ENCODE measurements at regions not wholly inside any gene's neighbourhood (a gene's known extent, or its start where the extent isn't known, plus 50 kb on each side); places are given as distances from the start of the nearest gene placed in this dataset.
A peak's percentile ranks its signal among the peaks of the same experiment; 100 is the strongest.

DNA sequence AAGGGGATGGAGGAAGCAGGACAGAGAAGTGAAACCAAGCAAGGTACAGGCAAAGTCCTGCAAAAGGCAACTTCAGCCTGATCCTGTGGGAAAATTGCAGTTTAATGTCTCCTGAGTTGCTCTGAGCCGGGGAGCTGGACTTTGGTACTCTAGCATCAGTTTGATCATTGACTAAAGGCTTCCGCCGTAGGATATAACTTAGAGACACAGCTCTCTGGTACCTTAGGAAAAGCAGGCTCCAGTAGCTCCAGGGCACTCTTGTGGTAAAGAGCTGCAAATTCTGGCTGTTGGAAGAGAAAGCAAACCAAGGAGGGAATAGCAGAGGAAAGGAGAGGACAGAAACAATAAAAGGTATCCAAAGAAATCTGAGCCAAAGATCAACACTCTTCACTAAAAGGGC, 521.1 kb downstream of the PLOD2 start:
- no peaks in the 10 kb centered on the region for H3K9me3 ChIP-seq
- WGBS, 2 donors: 91 to 96% methylated on average over 3 of the region's 3 CpGs
- no peaks in the 10 kb centered on the region for H3K36me3 ChIP-seq (ENCODE audit: low read depth, missing control alignments)
- DNase-seq: no peak
- intact Hi-C loops (cut with DNase I; ENCODE audit: low total_unique reads): no loop called here
- H3K27me3 ChIP-seq: no peaks in the 10 kb centered on the region
- H3K4me1 ChIP-seq: no peaks in the 10 kb centered on the region
- no peak overlapping the region for H3K4me3 ChIP-seq
- TF ChIP-seq, protein P1, sequence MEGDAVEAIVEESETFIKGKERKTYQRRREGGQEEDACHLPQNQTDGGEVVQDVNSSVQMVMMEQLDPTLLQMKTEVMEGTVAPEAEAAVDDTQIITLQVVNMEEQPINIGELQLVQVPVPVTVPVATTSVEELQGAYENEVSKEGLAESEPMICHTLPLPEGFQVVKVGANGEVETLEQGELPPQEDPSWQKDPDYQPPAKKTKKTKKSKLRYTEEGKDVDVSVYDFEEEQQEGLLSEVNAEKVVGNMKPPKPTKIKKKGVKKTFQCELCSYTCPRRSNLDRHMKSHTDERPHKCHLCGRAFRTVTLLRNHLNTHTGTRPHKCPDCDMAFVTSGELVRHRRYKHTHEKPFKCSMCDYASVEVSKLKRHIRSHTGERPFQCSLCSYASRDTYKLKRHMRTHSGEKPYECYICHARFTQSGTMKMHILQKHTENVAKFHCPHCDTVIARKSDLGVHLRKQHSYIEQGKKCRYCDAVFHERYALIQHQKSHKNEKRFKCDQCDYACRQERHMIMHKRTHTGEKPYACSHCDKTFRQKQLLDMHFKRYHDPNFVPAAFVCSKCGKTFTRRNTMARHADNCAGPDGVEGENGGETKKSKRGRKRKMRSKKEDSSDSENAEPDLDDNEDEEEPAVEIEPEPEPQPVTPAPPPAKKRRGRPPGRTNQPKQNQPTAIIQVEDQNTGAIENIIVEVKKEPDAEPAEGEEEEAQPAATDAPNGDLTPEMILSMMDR (IDR thresholded peaks at IDR 0.05): no peak
- no peak for TF ChIP-seq POLR2A (IDR thresholded peaks at IDR 0.05)
- H3K27ac ChIP-seq: no peak overlapping the region

DNA sequence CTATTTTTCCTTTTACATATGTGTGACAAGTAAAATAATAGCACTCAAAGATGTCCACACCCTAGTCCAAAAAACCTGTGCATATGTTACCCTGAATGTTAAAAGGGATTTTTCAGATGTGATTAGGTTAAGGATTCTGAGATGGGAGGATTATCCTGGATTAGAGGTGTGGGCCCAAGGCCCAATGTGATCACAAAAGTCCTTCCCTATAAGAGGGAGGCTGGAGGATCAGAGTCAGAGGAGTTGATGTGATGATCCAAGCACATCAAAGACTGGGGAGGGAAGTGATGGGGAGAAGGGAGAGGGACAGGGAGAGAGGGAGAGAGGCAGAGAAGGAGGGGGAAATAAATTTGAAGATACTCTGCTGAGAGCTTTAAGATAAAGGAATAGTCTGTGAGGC, 512.6 kb downstream of the PLOD2 start:
- Histone ChIP-seq H3K4me3 (no peak overlapping the region), H3K27ac (no peak overlapping the region), H3K36me3 (ENCODE audit: low read depth, missing control alignments) (no peaks in the 10 kb centered on the region), H3K27me3 (no peaks in the 10 kb centered on the region), H3K9me3 (no peaks in the 10 kb centered on the region), H3K4me1 (no peaks in the 10 kb centered on the region)
- TF ChIP-seq POLR2A (IDR thresholded peaks at IDR 0.05): no peak
- TF ChIP-seq, protein P1 (IDR thresholded peaks at IDR 0.05): no peak
- intact Hi-C loops (cut with DNase I; ENCODE audit: low total_unique reads): no loop called here
- DNase-seq: no peak

DNA sequence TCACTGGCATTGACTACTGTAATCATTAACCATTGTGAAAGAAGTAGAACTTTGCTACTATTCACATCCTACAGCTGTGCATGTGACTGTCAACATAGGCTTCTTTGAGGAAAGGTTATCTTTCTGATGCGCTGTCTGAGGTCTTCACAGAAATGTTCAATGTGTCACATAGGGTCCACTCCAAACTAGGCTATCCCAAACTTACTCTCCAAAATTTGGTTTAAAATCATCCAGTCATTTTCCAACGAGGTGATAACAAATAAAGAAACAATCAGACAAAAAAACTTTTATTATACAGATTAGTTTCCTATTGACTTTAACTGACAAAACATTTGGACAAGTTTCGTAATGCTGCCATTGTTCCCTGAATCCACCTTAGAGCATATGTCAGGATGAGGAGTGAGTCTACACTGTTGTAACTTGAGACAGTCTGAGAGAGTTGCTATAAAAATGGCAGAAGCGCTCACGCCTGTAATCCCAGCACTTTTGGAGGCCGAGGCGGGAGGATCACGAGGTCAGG, 511.6 kb downstream of the PLOD2 start:
- DNase-seq: no peak
- intact Hi-C loops (cut with DNase I; ENCODE audit: low total_unique reads): no loop called here
- Histone ChIP-seq H3K27me3 (no peaks in the 10 kb centered on the region), H3K9me3 (no peaks in the 10 kb centered on the region), H3K36me3 (ENCODE audit: low read depth, missing control alignments) (no peaks in the 10 kb centered on the region), H3K4me1 (no peaks in the 10 kb centered on the region), H3K27ac (no peak overlapping the region), H3K4me3 (peak overlapping the region in 1 of 2 donors; percentile 8)
- TF ChIP-seq, protein P1 (IDR thresholded peaks at IDR 0.05): no peak
- no peak for TF ChIP-seq POLR2A (IDR thresholded peaks at IDR 0.05)
- 66 to 76% methylated on average over 8 of the region's 8 CpGs for whole genome bisulfite sequencing, 2 donors

DNA sequence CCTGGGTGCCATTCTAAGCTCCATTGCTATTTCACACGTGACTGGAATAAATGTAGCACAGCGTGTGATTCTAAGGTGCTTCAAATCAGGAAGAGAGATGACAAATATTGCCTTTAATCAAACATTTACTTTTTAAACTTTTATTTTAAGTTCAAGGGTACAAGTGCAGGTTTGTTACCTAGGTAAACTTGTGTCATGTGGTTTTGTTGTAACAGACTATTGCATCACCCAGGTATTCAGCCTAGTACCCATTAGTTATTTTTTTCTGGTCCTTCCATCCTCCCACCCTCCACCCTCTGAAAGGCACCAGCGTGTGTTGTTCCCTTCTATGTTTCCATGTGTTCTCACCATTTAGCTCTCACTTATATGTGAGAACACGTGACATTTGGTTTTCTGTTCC, 510.8 kb downstream of the PLOD2 start:
- H3K9me3 ChIP-seq: no peaks in the 10 kb centered on the region
- no peaks in the 10 kb centered on the region for H3K4me1 ChIP-seq
- no peaks in the 10 kb centered on the region for H3K27me3 ChIP-seq
- H3K36me3 ChIP-seq (ENCODE audit: low read depth, missing control alignments): no peaks in the 10 kb centered on the region
- no peak for TF ChIP-seq POLR2A (IDR thresholded peaks at IDR 0.05)
- TF ChIP-seq, protein P1 (IDR thresholded peaks at IDR 0.05): no peak
- H3K27ac ChIP-seq: no peak overlapping the region
- 63 to 80% methylated on average over 4 of the region's 4 CpGs for WGBS, 2 donors
- DNase-seq: no peak
- intact Hi-C loops (cut with DNase I; ENCODE audit: low total_unique reads): no loop called here
- H3K4me3 ChIP-seq: peak overlapping the region in 1 of 2 donors; percentile 8

DNA sequence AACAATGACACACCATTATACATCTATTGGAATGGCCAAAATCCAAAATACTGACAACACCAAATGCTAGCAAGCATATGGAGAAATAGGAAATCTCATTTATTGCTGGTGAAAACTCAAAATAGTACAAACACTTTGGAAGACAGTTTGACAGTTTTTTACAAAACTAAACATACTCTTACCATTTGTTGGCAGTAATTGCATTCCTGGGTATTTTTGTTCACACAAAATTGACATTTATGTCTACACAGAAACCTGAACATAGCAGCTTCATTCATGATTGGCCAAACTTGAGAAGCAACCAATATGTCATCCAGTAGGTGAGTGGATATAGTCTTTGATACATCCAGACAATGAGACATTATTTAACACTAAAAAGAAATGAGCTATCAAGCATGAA, 489.9 kb downstream of the PLOD2 start:
- no peaks in the 10 kb centered on the region for H3K9me3 ChIP-seq
- no peak for DNase-seq

More for the DNA sequence above, 489.9 kb downstream of the PLOD2 start:
- H3K36me3 ChIP-seq (ENCODE audit: low read depth, missing control alignments): no peaks in the 10 kb centered on the region
- H3K27me3 ChIP-seq: no peaks in the 10 kb centered on the region
- intact Hi-C loops (cut with DNase I; ENCODE audit: low total_unique reads): no loop called here
- no peak for TF ChIP-seq POLR2A (IDR thresholded peaks at IDR 0.05)
- TF ChIP-seq, protein P1 (IDR thresholded peaks at IDR 0.05): no peak
- no peak overlapping the region for H3K27ac ChIP-seq
- H3K4me3 ChIP-seq: no peak overlapping the region
- H3K4me1 ChIP-seq: no peaks in the 10 kb centered on the region
